ENCODE measurements at regions not wholly inside any gene's neighbourhood (a gene's known extent, or its start where the extent isn't known, plus 50 kb on each side); places are given as distances from the start of the nearest gene placed in this dataset.
"Not testable (repeated sequence)": the region's sequence is repeated elsewhere in the genome, so short reads cannot be mapped to it uniquely, and the experiment has no call there.

DNA sequence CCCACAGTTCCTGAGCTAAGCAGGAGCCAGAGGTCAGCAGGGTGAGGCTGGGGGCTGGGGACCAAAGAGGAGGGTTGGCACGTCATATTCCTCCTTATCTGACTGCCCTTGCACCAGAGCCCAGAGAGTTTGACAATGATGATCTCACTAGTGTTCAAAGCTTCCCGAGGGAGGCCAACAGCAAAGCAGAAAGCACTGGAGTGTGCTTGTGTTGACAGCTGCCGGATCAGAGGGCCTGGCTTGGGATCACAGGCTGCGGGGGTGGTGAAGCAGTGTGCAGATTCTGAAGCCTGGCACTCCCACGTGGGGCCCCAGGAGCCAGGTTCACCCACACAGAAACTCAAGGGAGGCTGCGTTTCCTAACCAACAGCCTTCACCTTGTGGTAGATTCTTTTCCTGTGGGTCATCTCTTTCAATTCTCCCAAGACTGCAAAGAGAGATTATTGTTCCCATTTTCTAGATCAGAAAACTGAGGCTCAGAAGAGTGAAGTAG, 89.8 kb downstream of the TRIM43 start:
- TF ChIP-seq, protein P1, sequence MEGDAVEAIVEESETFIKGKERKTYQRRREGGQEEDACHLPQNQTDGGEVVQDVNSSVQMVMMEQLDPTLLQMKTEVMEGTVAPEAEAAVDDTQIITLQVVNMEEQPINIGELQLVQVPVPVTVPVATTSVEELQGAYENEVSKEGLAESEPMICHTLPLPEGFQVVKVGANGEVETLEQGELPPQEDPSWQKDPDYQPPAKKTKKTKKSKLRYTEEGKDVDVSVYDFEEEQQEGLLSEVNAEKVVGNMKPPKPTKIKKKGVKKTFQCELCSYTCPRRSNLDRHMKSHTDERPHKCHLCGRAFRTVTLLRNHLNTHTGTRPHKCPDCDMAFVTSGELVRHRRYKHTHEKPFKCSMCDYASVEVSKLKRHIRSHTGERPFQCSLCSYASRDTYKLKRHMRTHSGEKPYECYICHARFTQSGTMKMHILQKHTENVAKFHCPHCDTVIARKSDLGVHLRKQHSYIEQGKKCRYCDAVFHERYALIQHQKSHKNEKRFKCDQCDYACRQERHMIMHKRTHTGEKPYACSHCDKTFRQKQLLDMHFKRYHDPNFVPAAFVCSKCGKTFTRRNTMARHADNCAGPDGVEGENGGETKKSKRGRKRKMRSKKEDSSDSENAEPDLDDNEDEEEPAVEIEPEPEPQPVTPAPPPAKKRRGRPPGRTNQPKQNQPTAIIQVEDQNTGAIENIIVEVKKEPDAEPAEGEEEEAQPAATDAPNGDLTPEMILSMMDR (IDR thresholded peaks at IDR 0.05; ENCODE audit: low read depth, low read length): not testable (repeated sequence)
- TF ChIP-seq POLR2A (IDR thresholded peaks at IDR 0.05; ENCODE audit: extremely low read depth, insufficient read length); MYC (IDR thresholded peaks at IDR 0.05; ENCODE audit: low read depth, low read length): not testable (repeated sequence)
